ENCODE measurements at regions not wholly inside any gene's neighbourhood (a gene's known extent, or its start where the extent isn't known, plus 50 kb on each side); places are given as distances from the start of the nearest gene placed in this dataset.

DNA sequence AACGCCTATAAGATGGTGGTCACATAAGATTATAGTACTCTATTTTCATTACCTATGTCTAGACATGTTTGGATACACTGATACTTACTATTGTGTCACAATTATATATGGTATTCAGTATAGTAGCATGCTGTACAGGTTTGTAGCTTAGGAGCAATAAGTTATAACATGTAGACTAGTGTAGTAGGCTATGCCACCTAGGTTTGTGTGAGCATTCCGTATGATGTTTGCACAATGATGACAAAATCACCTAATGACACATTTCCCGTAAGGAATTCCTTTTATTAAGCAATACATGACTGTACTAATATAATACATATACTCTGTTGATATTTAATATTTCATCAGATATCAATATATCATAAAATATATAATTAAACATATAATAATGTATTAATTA, 540.7 kb downstream of the BMP2 start:
- TF ChIP-seq, protein P1, sequence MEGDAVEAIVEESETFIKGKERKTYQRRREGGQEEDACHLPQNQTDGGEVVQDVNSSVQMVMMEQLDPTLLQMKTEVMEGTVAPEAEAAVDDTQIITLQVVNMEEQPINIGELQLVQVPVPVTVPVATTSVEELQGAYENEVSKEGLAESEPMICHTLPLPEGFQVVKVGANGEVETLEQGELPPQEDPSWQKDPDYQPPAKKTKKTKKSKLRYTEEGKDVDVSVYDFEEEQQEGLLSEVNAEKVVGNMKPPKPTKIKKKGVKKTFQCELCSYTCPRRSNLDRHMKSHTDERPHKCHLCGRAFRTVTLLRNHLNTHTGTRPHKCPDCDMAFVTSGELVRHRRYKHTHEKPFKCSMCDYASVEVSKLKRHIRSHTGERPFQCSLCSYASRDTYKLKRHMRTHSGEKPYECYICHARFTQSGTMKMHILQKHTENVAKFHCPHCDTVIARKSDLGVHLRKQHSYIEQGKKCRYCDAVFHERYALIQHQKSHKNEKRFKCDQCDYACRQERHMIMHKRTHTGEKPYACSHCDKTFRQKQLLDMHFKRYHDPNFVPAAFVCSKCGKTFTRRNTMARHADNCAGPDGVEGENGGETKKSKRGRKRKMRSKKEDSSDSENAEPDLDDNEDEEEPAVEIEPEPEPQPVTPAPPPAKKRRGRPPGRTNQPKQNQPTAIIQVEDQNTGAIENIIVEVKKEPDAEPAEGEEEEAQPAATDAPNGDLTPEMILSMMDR (IDR thresholded peaks at IDR 0.05; ENCODE audit: low read length) = no peak
- no peak for TF ChIP-seq EZH2phosphoT487 (IDR thresholded peaks at IDR 0.05; ENCODE audit: low read length)
- no peak for TF ChIP-seq EZH2 (optimal IDR thresholded peaks at IDR 0.05; ENCODE audit: low read depth, low read length)
